Loucy (cell line): ENCODE measurements at regions not wholly inside any gene's neighbourhood (a gene's known extent, or its start where the extent isn't known, plus 50 kb on each side); places are given as distances from the start of the nearest gene placed in this dataset.

Source experiments
- H2AFZ ChIP-seq: fragments of 200-600 bp; sonication (generic); 2 replicates; pipeline ENCODE4 v1.6.0; 2016; ENCODE audit warnings: antibody characterized with exemption, mild to moderate bottlenecking, low read length, moderate library complexity
- H3F3A ChIP-seq: fragments of 200-600 bp; 2 replicates; pipeline ENCODE4 v1.6.0; 2016; ENCODE audit warnings: antibody characterized with exemption, low read depth, mild to moderate bottlenecking
- H3K27me3 ChIP-seq: fragments of 200-600 bp; sonication (generic); 2 replicates; pipeline ENCODE4 v1.6.1; 2014; ENCODE audit warnings: low read length, mild to moderate bottlenecking; ENCODE audit not compliant: insufficient read depth, poor library complexity, severe bottlenecking
- H3K36me3 ChIP-seq: fragments of 200-600 bp; sonication (generic); 2 replicates; pipeline ENCODE4 v1.6.1; 2016; ENCODE audit warnings: low read length; ENCODE audit not compliant: insufficient read depth
- H3K4me1 ChIP-seq: fragments of 200-600 bp; sonication (generic); 2 replicates; pipeline ENCODE4 v1.5.1; 2014; ENCODE audit warnings: low read length, mild to moderate bottlenecking; ENCODE audit not compliant: insufficient read depth, poor library complexity, severe bottlenecking
- H3K4me2 ChIP-seq: fragments of 200-600 bp; sonication (generic); 2 replicates; pipeline ENCODE4 v1.6.0; 2014; ENCODE audit warnings: antibody characterized with exemption, low read length, low read depth, mild to moderate bottlenecking; ENCODE audit not compliant: poor library complexity, severe bottlenecking
- H3K4me3 ChIP-seq: fragments of 200-600 bp; sonication (generic); 2 replicates; pipeline ENCODE4 v1.5.1; 2014; ENCODE audit warnings: low read length, mild to moderate bottlenecking, mixed read lengths; ENCODE audit not compliant: poor library complexity, severe bottlenecking
- H3K79me2 ChIP-seq: fragments of 200-600 bp; sonication (generic); 2 replicates; pipeline ENCODE4 v1.6.1; 2014; ENCODE audit warnings: low read length; ENCODE audit not compliant: insufficient read depth
- H3K9ac ChIP-seq: fragments of 200-600 bp; sonication (generic); 2 replicates; pipeline ENCODE4 v1.6.0; 2014; ENCODE audit warnings: mild to moderate bottlenecking, low read depth, low read length, moderate library complexity; ENCODE audit not compliant: poor library complexity, severe bottlenecking
- H3K9me2 ChIP-seq: fragments of 200-600 bp; sonication (generic); replicated peaks from 2 replicates; pipeline ENCODE4 v1.6.1; 2016; ENCODE audit warnings: low read depth, low read length, mixed read lengths
- H3K9me3 ChIP-seq: fragments of 200-600 bp; sonication (generic); 2 replicates; pipeline ENCODE4 v1.6.1; 2014; ENCODE audit warnings: mild to moderate bottlenecking, antibody characterized with exemption, low read length, low read depth; ENCODE audit not compliant: insufficient read depth
- H4K20me1 ChIP-seq: fragments of 200-600 bp; sonication (generic); 2 replicates; pipeline ENCODE4 v1.6.0; 2014; ENCODE audit warnings: antibody characterized with exemption, low read length, mild to moderate bottlenecking; ENCODE audit not compliant: insufficient read depth, poor library complexity, severe bottlenecking
- CTCF ChIP-seq: fragments of 200-600 bp; sonication (generic); conservative IDR thresholded peaks from 2 replicates; pipeline ENCODE4 v1.5.1; 2014; ENCODE audit warnings: mild to moderate bottlenecking, antibody characterized with exemption, low read length
- EZH2phosphoT487 ChIP-seq: fragments of 200-600 bp; IDR thresholded peaks from 2 replicates; pipeline ENCODE4 v1.6.1; 2018; ENCODE audit warnings: antibody characterized with exemption, mild to moderate bottlenecking, moderate library complexity, borderline replicate concordance

GRCh38 chr2:240219208-240219890 is 78.9 kb upstream of the OTOS start:
- Histone ChIP-seq H3K79me2 (no peaks in the 10 kb centered on the region), H3K4me2 (no peak overlapping the region), H3K27me3 (no peaks in the 10 kb centered on the region), H3K4me3 (no peak overlapping the region), H3K4me1 (no peaks in the 10 kb centered on the region), H3K9me2 (no peaks in the 10 kb centered on the region), H3K36me3 (no peaks in the 10 kb centered on the region), H2AFZ (no peak overlapping the region), H3K9ac (no peak overlapping the region), H3F3A (no peaks in the 10 kb centered on the region), H4K20me1 (no peaks in the 10 kb centered on the region), H3K9me3 (peaks cover 7% of the 10 kb centered on the region; the same call in 1 of the 2 replicates)
- TF ChIP-seq CTCF (no peak), EZH2phosphoT487 (no peak)

- H4K20me1 ChIP-seq, result no peaks in the 10 kb centered on the region
- no peak overlapping the region for H3K4me3 ChIP-seq
- no peaks in the 10 kb centered on the region for H3K4me1 ChIP-seq
- H3K4me2 ChIP-seq, result no peak overlapping the region
- peaks cover 3% of the 10 kb centered on the region; the same call in 1 of the 2 replicates for H3K9me3 ChIP-seq
- no peak for TF ChIP-seq EZH2phosphoT487
- no peak for TF ChIP-seq CTCF
- no peaks in the 10 kb centered on the region for H3K36me3 ChIP-seq
- no peaks in the 10 kb centered on the region for H3K9me2 ChIP-seq
- H3K79me2 ChIP-seq, result no peaks in the 10 kb centered on the region
- no peaks in the 10 kb centered on the region for H3F3A ChIP-seq
- H2AFZ ChIP-seq, result no peak overlapping the region
- H3K27me3 ChIP-seq, result no peaks in the 10 kb centered on the region
- no peak overlapping the region for H3K9ac ChIP-seq
Observed at GRCh38 chr2:240220371-240220770, 79.9 kb upstream of the OTOS start.

GRCh38 chr2:240223631-240224030 is 83.2 kb upstream of the OTOS start:
- no peak overlapping the region for H3K9ac ChIP-seq
- H4K20me1 ChIP-seq, result no peaks in the 10 kb centered on the region
- no peak overlapping the region for H3K4me3 ChIP-seq
- H3K9me2 ChIP-seq, result no peaks in the 10 kb centered on the region
- no peak overlapping the region for H2AFZ ChIP-seq
- no peaks in the 10 kb centered on the region for H3F3A ChIP-seq
- peaks cover 3% of the 10 kb centered on the region; the same call in 1 of the 2 replicates for H3K9me3 ChIP-seq
- no peaks in the 10 kb centered on the region for H3K27me3 ChIP-seq
- H3K79me2 ChIP-seq, result no peaks in the 10 kb centered on the region
- H3K4me1 ChIP-seq, result no peaks in the 10 kb centered on the region
- no peaks in the 10 kb centered on the region for H3K36me3 ChIP-seq
- no peak overlapping the region for H3K4me2 ChIP-seq
- TF ChIP-seq CTCF (no peak), EZH2phosphoT487 (no peak)
